MM.1S (cell line): ENCODE measurements at regions not wholly inside any gene's neighbourhood (a gene's known extent, or its start where the extent isn't known, plus 50 kb on each side); places are given as distances from the start of the nearest gene placed in this dataset.
"Not testable (repeated sequence)": the region's sequence is repeated elsewhere in the genome, so short reads cannot be mapped to it uniquely, and the experiment has no call there.

Source experiments
- DNase-seq: peaks from one replicate; pipeline ENCODE4 v3.0.0-alpha.2; 2015
- H2AFZ ChIP-seq: fragments of 300-600 bp; sonication (generic); 2 replicates; pipeline ENCODE4 v1.6.0; 2016; ENCODE audit warnings: antibody characterized with exemption, low read length
- H3F3A ChIP-seq: fragments of 300-600 bp; sonication (generic); 2 replicates; pipeline ENCODE4 v1.6.1; 2016; ENCODE audit warnings: mild to moderate bottlenecking, antibody characterized with exemption, low read length, moderate library complexity, mixed read lengths; ENCODE audit not compliant: insufficient read depth
- H3K27ac ChIP-seq: fragments of 300-600 bp; sonication (generic); 2 replicates; pipeline ENCODE4 v1.5.1; 2016; ENCODE audit warnings: mild to moderate bottlenecking, low read length
- H3K27me3 ChIP-seq: fragments of 300-600 bp; sonication (generic); replicated peaks from 2 replicates; pipeline ENCODE4 v1.6.0; 2016; ENCODE audit warnings: low read length; ENCODE audit not compliant: insufficient read depth
- H3K36me3 ChIP-seq: fragments of 300-600 bp; sonication (generic); replicated peaks from 2 replicates; pipeline ENCODE4 v1.6.1; 2016; ENCODE audit warnings: mild to moderate bottlenecking, low read length, mixed read lengths; ENCODE audit not compliant: insufficient read depth
- H3K4me1 ChIP-seq: fragments of 300-600 bp; sonication (generic); 2 replicates; pipeline ENCODE4 v1.6.1; 2016; ENCODE audit warnings: low read length, mixed read lengths
- H3K4me2 ChIP-seq: fragments of 300-600 bp; sonication (generic); 2 replicates; pipeline ENCODE4 v1.6.0; 2016; ENCODE audit warnings: low read depth, low read length
- H3K4me3 ChIP-seq: fragments of 300-600 bp; sonication (generic); 2 replicates; pipeline ENCODE4 v1.5.1; 2016; ENCODE audit warnings: low read length, mixed read lengths
- H3K79me2 ChIP-seq: fragments of 300-600 bp; sonication (generic); 2 replicates; pipeline ENCODE4 v1.6.1; 2016; ENCODE audit warnings: mixed run types, low read length, mixed read lengths
- H3K9ac ChIP-seq: fragments of 300-600 bp; sonication (generic); 2 replicates; pipeline ENCODE4 v1.6.1; 2016; ENCODE audit warnings: low read length, mixed read lengths
- H3K9me2 ChIP-seq: fragments of 300-600 bp; sonication (generic); replicated peaks from 2 replicates; pipeline ENCODE4 v1.6.1; 2016; ENCODE audit warnings: mild to moderate bottlenecking, low read length, mixed read lengths; ENCODE audit not compliant: insufficient read depth
- H3K9me3 ChIP-seq: fragments of 300-600 bp; sonication (generic); replicated peaks from 2 replicates; pipeline ENCODE4 v1.6.1; 2016; ENCODE audit warnings: mild to moderate bottlenecking, low read length, mixed read lengths; ENCODE audit not compliant: insufficient read depth
- H4K20me1 ChIP-seq: fragments of 300-600 bp; sonication (generic); 2 replicates; pipeline ENCODE4 v1.6.1; 2016; ENCODE audit warnings: mild to moderate bottlenecking, low read length, moderate library complexity, mixed read lengths; ENCODE audit not compliant: insufficient read depth
- CTCF ChIP-seq: fragments of 300-600 bp; sonication (generic); IDR thresholded peaks from 2 replicates; pipeline ENCODE4 v1.5.1; 2016; ENCODE audit warnings: antibody characterized with exemption, low read length, mixed read lengths
- EZH2 ChIP-seq: fragments of 300-600 bp; sonication (generic); optimal IDR thresholded peaks from 2 replicates; pipeline ENCODE3; 2017; ENCODE audit warnings: low read depth, mild to moderate bottlenecking, antibody characterized with exemption, low read length, mixed read lengths
- EZH2phosphoT487 ChIP-seq: fragments of 300-600 bp; sonication (generic); IDR thresholded peaks from 2 replicates; pipeline ENCODE4 v1.6.1; 2018; ENCODE audit warnings: antibody characterized with exemption, low read length

- H3K9me2 ChIP-seq: no peaks in the 10 kb centered on the region
- no peak overlapping the region for H2AFZ ChIP-seq
- H3K36me3 ChIP-seq: no peaks in the 10 kb centered on the region
- DNase-seq: no peak
- no peaks in the 10 kb centered on the region for H3K79me2 ChIP-seq
- no peak overlapping the region for H3K4me3 ChIP-seq
- H3K9ac ChIP-seq: no peak overlapping the region
- TF ChIP-seq CTCF (no peak), EZH2phosphoT487 (no peak), EZH2 (no peak)
- no peak overlapping the region for H3K4me2 ChIP-seq
- H3F3A ChIP-seq: no peaks in the 10 kb centered on the region
- H3K4me1 ChIP-seq: no peaks in the 10 kb centered on the region
- H3K27me3 ChIP-seq: no peaks in the 10 kb centered on the region
- H4K20me1 ChIP-seq: no peaks in the 10 kb centered on the region
- H3K27ac ChIP-seq: no peak overlapping the region
- H3K9me3 ChIP-seq: no peaks in the 10 kb centered on the region
These were observed 141.0 kb downstream of the OTOL1 start for GRCh38 chr3:161637559-161637958.

- not testable (repeated sequence) for H3K9ac ChIP-seq, H4K20me1 ChIP-seq, H2AFZ ChIP-seq, H3K9me3 ChIP-seq, H3K4me3 ChIP-seq, H3F3A ChIP-seq, H3K27me3 ChIP-seq, H3K9me2 ChIP-seq, H3K79me2 ChIP-seq, H3K36me3 ChIP-seq, H3K4me1 ChIP-seq, H3K27ac ChIP-seq, H3K4me2 ChIP-seq, DNase-seq
These were observed 142.5 kb downstream of the OTOL1 start for GRCh38 chr3:161639095-161639494.

GRCh38 chr3:161640181-161640580 is 143.6 kb downstream of the OTOL1 start:
- H3K9ac ChIP-seq: no peak overlapping the region
- H3F3A ChIP-seq: no peaks in the 10 kb centered on the region
- no peak overlapping the region for H2AFZ ChIP-seq
- H3K27ac ChIP-seq: no peak overlapping the region
- H3K4me2 ChIP-seq: no peak overlapping the region
- no peaks in the 10 kb centered on the region for H3K4me1 ChIP-seq
- TF ChIP-seq EZH2 (no peak), EZH2phosphoT487 (no peak), CTCF (no peak)
- no peaks in the 10 kb centered on the region for H3K9me3 ChIP-seq
- no peaks in the 10 kb centered on the region for H4K20me1 ChIP-seq
- no peaks in the 10 kb centered on the region for H3K79me2 ChIP-seq
- H3K9me2 ChIP-seq: no peaks in the 10 kb centered on the region
- no peaks in the 10 kb centered on the region for H3K27me3 ChIP-seq
- H3K4me3 ChIP-seq: no peak overlapping the region
- H3K36me3 ChIP-seq: no peaks in the 10 kb centered on the region
- DNase-seq: no peak

- H3K4me3 ChIP-seq: no peak overlapping the region
- H3K79me2 ChIP-seq: no peaks in the 10 kb centered on the region
- H3K4me1 ChIP-seq: no peaks in the 10 kb centered on the region
- H3K9ac ChIP-seq: no peak overlapping the region
- H3K9me3 ChIP-seq: no peaks in the 10 kb centered on the region
- no peak overlapping the region for H3K27ac ChIP-seq
- TF ChIP-seq EZH2phosphoT487 (no peak), CTCF (no peak), EZH2 (no peak)
- no peaks in the 10 kb centered on the region for H3F3A ChIP-seq
- H2AFZ ChIP-seq: no peak overlapping the region
- no peaks in the 10 kb centered on the region for H3K9me2 ChIP-seq
- H3K4me2 ChIP-seq: no peak overlapping the region
- H3K36me3 ChIP-seq: no peaks in the 10 kb centered on the region
- no peaks in the 10 kb centered on the region for H3K27me3 ChIP-seq
- no peaks in the 10 kb centered on the region for H4K20me1 ChIP-seq
- DNase-seq: no peak
These were observed 144.7 kb downstream of the OTOL1 start for GRCh38 chr3:161641287-161641686.
